ENCODE measurements at regions not wholly inside any gene's neighbourhood (a gene's known extent, or its start where the extent isn't known, plus 50 kb on each side); places are given as distances from the start of the nearest gene placed in this dataset.

DNA sequence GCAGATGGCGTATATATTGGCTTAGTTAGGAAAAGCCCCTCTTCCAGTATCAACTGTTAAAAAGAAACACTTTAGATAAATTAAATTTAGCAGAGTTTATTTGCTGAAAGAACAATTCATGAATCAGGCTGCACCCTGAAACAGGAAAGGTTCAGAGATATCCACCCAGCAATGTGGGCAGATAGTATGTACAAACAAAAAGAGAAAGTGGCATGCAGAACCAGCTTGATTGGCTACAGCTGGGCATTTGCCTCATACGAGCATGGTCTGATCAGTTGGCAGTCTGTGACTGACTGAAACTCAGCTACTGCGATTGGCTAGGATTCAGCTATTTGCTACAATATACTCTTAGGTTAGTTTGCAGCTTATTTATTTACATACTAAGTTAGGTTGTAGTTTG is 98.2 kb downstream of the ZC3H11B start:
- H3K9me3 ChIP-seq: no peaks in the 10 kb centered on the region
- no peak overlapping the region for H3K27ac ChIP-seq
- H3K4me3 ChIP-seq (ENCODE audit: low read depth in 1 of 2, low read length in 1 of 2): no peak overlapping the region
- TF ChIP-seq, protein P1, sequence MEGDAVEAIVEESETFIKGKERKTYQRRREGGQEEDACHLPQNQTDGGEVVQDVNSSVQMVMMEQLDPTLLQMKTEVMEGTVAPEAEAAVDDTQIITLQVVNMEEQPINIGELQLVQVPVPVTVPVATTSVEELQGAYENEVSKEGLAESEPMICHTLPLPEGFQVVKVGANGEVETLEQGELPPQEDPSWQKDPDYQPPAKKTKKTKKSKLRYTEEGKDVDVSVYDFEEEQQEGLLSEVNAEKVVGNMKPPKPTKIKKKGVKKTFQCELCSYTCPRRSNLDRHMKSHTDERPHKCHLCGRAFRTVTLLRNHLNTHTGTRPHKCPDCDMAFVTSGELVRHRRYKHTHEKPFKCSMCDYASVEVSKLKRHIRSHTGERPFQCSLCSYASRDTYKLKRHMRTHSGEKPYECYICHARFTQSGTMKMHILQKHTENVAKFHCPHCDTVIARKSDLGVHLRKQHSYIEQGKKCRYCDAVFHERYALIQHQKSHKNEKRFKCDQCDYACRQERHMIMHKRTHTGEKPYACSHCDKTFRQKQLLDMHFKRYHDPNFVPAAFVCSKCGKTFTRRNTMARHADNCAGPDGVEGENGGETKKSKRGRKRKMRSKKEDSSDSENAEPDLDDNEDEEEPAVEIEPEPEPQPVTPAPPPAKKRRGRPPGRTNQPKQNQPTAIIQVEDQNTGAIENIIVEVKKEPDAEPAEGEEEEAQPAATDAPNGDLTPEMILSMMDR (IDR thresholded peaks at IDR 0.05): no peak
- no peaks in the 10 kb centered on the region for H3K27me3 ChIP-seq
- no peaks in the 10 kb centered on the region for H3K36me3 ChIP-seq
- no peaks in the 10 kb centered on the region for H3K4me1 ChIP-seq (ENCODE audit: control insufficient read depth in 1 of 2, insufficient read depth in 1 of 2, low read depth in 1 of 2, low read length in 1 of 2)

DNA sequence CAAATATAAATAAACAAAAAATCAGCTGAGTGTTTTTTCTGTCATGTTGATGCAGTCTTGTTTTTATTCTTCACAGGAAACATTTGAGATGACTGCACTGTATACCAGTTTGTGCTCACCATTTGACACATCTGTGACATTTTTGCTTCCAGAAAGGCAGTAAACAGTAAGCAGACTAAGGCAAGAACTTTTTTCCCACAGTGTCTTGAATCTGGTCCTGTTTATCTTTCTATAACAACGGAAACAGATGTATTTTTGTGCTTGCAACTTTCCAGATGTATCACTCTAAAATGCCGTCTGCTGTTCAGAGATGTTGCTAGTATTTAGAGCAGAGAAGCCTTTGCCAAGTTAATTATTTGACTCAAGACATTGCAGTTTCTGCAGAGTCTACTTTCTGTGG is 105.5 kb downstream of the ZC3H11B start:
- H3K9me3 ChIP-seq: no peaks in the 10 kb centered on the region
- no peaks in the 10 kb centered on the region for H3K4me1 ChIP-seq (ENCODE audit: control insufficient read depth in 1 of 2, insufficient read depth in 1 of 2, low read depth in 1 of 2, low read length in 1 of 2)
- no peak overlapping the region for H3K4me3 ChIP-seq (ENCODE audit: low read depth in 1 of 2, low read length in 1 of 2)
- TF ChIP-seq, protein P1 (IDR thresholded peaks at IDR 0.05): no peak
- no peak overlapping the region for H3K27ac ChIP-seq
- H3K36me3 ChIP-seq: no peaks in the 10 kb centered on the region
- H3K27me3 ChIP-seq: no peaks in the 10 kb centered on the region

DNA sequence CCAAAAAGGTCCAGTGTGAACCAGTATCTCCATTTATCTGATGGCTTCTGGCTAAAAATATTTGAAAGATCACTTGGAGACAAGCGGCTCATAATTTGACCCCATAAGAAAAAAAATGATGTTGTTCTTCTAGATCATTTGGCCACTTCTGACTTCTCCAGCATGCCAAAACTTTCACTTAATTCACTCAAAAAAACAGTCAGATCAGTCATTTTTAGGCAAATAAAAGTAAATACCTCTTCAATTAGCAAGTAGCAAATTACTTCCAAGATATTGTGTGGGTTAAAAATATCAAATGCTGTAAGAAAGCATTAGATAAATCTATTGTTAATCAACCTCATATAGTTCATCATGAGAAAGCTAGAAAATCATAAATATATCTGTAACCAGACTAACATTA is 106.0 kb downstream of the ZC3H11B start:
- H3K4me3 ChIP-seq (ENCODE audit: low read depth in 1 of 2, low read length in 1 of 2): no peak overlapping the region
- no peaks in the 10 kb centered on the region for H3K4me1 ChIP-seq (ENCODE audit: control insufficient read depth in 1 of 2, insufficient read depth in 1 of 2, low read depth in 1 of 2, low read length in 1 of 2)
- no peak overlapping the region for H3K27ac ChIP-seq
- TF ChIP-seq, protein P1 (IDR thresholded peaks at IDR 0.05): no peak
- no peaks in the 10 kb centered on the region for H3K27me3 ChIP-seq
- H3K36me3 ChIP-seq: no peaks in the 10 kb centered on the region
- H3K9me3 ChIP-seq: no peaks in the 10 kb centered on the region

DNA sequence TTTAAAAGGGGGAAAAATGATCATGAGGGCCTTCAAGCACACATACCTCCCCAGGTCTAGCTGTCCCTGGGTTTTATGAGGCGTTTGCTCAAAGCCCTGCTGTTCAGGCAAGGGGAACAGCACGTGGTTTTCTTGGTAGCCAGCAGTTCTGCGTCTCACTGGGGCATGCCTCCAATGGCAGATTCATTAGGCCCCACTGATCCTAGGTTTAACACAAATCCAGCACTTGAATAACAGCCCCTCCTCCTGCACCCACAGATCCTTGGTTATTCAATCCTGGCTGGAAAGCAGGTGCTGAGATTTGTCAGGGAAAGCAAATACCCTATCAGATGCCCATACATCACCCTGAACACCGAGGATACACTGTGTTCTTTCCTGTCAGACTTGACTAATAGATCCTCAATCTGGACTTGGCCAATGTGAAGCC is 106.4 kb downstream of the ZC3H11B start:
- TF ChIP-seq, protein P1 (IDR thresholded peaks at IDR 0.05): no peak
- H3K27me3 ChIP-seq: no peaks in the 10 kb centered on the region
- H3K4me3 ChIP-seq (ENCODE audit: low read depth in 1 of 2, low read length in 1 of 2): no peak overlapping the region
- H3K27ac ChIP-seq: no peak overlapping the region
- no peaks in the 10 kb centered on the region for H3K9me3 ChIP-seq
- no peaks in the 10 kb centered on the region for H3K36me3 ChIP-seq
- no peaks in the 10 kb centered on the region for H3K4me1 ChIP-seq (ENCODE audit: control insufficient read depth in 1 of 2, insufficient read depth in 1 of 2, low read depth in 1 of 2, low read length in 1 of 2)

DNA sequence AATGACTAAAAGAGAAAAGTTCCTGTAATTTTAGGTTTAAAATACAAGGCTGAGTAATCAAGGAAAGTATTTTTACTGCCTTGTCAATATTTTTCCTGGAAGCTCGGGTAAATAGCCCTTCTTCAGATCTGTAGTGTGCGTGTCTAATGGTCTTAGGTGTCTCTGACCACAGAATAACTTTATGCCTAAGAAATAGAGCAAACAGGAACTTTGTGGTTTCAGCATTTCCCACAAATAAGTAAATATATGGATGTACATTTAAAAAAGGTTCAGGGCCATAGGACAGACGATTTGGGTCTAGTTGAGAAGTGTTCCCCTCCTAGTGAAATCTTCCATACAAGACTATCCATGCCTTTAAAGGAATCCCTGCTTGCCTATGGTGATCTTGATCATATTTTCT is 107.0 kb downstream of the ZC3H11B start:
- TF ChIP-seq, protein P1 (IDR thresholded peaks at IDR 0.05): no peak
- H3K4me1 ChIP-seq (ENCODE audit: control insufficient read depth in 1 of 2, insufficient read depth in 1 of 2, low read depth in 1 of 2, low read length in 1 of 2): no peaks in the 10 kb centered on the region
- H3K27me3 ChIP-seq: no peaks in the 10 kb centered on the region
- no peak overlapping the region for H3K4me3 ChIP-seq (ENCODE audit: low read depth in 1 of 2, low read length in 1 of 2)
- no peaks in the 10 kb centered on the region for H3K36me3 ChIP-seq
- H3K27ac ChIP-seq: no peak overlapping the region
- H3K9me3 ChIP-seq: no peaks in the 10 kb centered on the region

DNA sequence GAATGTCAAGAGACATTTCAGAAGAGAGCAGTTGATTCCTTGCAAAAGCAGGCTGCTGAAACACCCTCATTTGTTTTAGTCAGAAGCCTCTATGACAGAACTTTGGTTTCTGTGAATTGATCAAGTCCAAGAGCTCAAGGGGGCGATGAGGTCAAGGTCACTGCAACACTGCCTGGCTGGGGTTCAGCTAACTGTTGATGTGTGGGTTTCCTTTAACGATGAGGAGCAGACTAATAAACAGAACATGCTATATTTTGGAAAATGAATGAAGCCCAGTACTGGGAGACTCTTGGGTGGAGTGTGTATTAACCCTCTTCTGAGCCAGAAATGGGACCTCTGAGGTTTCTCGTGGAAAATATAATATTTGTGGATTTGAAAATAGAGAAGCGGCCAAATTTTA is 109.3 kb downstream of the ZC3H11B start:
- no peak overlapping the region for H3K4me3 ChIP-seq (ENCODE audit: low read depth in 1 of 2, low read length in 1 of 2)
- H3K4me1 ChIP-seq (ENCODE audit: control insufficient read depth in 1 of 2, insufficient read depth in 1 of 2, low read depth in 1 of 2, low read length in 1 of 2): no peaks in the 10 kb centered on the region

More for the DNA sequence above, 109.3 kb downstream of the ZC3H11B start:
- Histone ChIP-seq H3K9me3 (no peaks in the 10 kb centered on the region), H3K27ac (no peak overlapping the region), H3K36me3 (no peaks in the 10 kb centered on the region), H3K27me3 (no peaks in the 10 kb centered on the region)
- TF ChIP-seq, protein P1 (IDR thresholded peaks at IDR 0.05): no peak

Data from neutrophil (primary cell).